Testis (tissue), 2 donors: ENCODE measurements at regions not wholly inside any gene's neighbourhood (a gene's known extent, or its start where the extent isn't known, plus 50 kb on each side); places are given as distances from the start of the nearest gene placed in this dataset.

Source experiments
- DNase-seq: peaks from one replicate; pipeline ENCODE4 v3.0.0-alpha.2; 2019
- H3K27ac ChIP-seq, 2 donors: fragments of 200-600 bp; sonication (generic); one replicate each; pipeline ENCODE4 v1.5.1; 2019
- H3K27me3 ChIP-seq: fragments of 200-600 bp; sonication (generic); one replicate; pipeline ENCODE4 v1.5.1; 2019
- H3K36me3 ChIP-seq: fragments of 200-600 bp; sonication (generic); one replicate; pipeline ENCODE4 v1.5.1; 2017; ENCODE audit warnings: low read depth; ENCODE audit errors: missing control alignments
- H3K4me1 ChIP-seq: fragments of 200-600 bp; sonication (generic); one replicate; pipeline ENCODE4 v1.5.1; 2019
- H3K4me3 ChIP-seq, 2 donors: fragments of 200-600 bp; sonication (generic); one replicate each; pipeline ENCODE4 v1.5.1; 2017 to 2019
- H3K9me3 ChIP-seq: fragments of 200-600 bp; sonication (generic); one replicate; pipeline ENCODE4 v1.5.1; 2017
- CTCF ChIP-seq, 3 experiments: fragments of 450-650 bp in 2 of 3; fragments of 200-600 bp in 1 of 3; sonication (generic) in 1 of 3; IDR thresholded peaks; one replicate each; pipeline ENCODE4 v1.5.1; 2016 to 2019; ENCODE audit warnings: antibody characterized with exemption in 3 of 3, mild to moderate bottlenecking in 2 of 3, moderate library complexity in 1 of 3
- POLR2A ChIP-seq: fragments of 450-650 bp; IDR thresholded peaks from one replicate; pipeline ENCODE4 v1.6.1; 2017; ENCODE audit warnings: antibody characterized with exemption, mild to moderate bottlenecking, moderate library complexity
- WGBS, 2 donors: methylation state at CpG; one replicate each; pipeline ENCODE4 v1.1.5; 2018; 5-methylcytosine and 5-hydroxymethylcytosine counted together
- intact Hi-C: fragments of 100-400 bp; cut with DNase I; formaldehyde crosslinking; loops from one replicate; pipeline ENCODE4 v1.15.1; 2023; ENCODE audit warnings: low total_unique reads

- WGBS, 2 donors, result 85 to 91% methylated on average over 4 of the region's 4 CpGs
- intact Hi-C loops, result no loop called here
- DNase-seq, result no peak
- H3K36me3 ChIP-seq, result no peaks in the 10 kb centered on the region
- H3K27me3 ChIP-seq, result no peaks in the 10 kb centered on the region
- H3K4me3 ChIP-seq, result no peak overlapping the region
- peaks cover 9% of the 10 kb centered on the region for H3K4me1 ChIP-seq
- TF ChIP-seq POLR2A (no peak), CTCF (IDR thresholded peaks at IDR 0.05) (no peak)
- H3K9me3 ChIP-seq, result no peaks in the 10 kb centered on the region
- no peak overlapping the region for H3K27ac ChIP-seq
Observed at GRCh38 chr2:236657801-236658200, 88.2 kb downstream of the ACKR3 start.

GRCh38 chr2:236658974-236659757 is 89.5 kb downstream of the ACKR3 start:
- no peak for DNase-seq
- intact Hi-C loops, result no loop called here
- H3K36me3 ChIP-seq, result no peaks in the 10 kb centered on the region
- H3K4me3 ChIP-seq, result no peak overlapping the region
- H3K27me3 ChIP-seq, result no peaks in the 10 kb centered on the region
- peaks cover 13% of the 10 kb centered on the region for H3K4me1 ChIP-seq
- H3K27ac ChIP-seq, result no peak overlapping the region
- no peak for TF ChIP-seq POLR2A
- TF ChIP-seq CTCF (IDR thresholded peaks at IDR 0.05), result no peak
- WGBS, 2 donors, result 86 to 93% methylated on average over 16 of the region's 16 CpGs
- no peaks in the 10 kb centered on the region for H3K9me3 ChIP-seq

GRCh38 chr2:236659758-236660150 is 90.1 kb downstream of the ACKR3 start:
- Histone ChIP-seq H3K27ac (no peak overlapping the region), H3K27me3 (no peaks in the 10 kb centered on the region), H3K36me3 (no peaks in the 10 kb centered on the region), H3K4me3 (no peak overlapping the region), H3K4me1 (peaks cover 13% of the 10 kb centered on the region), H3K9me3 (no peaks in the 10 kb centered on the region)
- DNase-seq, result no peak
- no peak for TF ChIP-seq CTCF (IDR thresholded peaks at IDR 0.05)
- no peak for TF ChIP-seq POLR2A
- intact Hi-C loops, result no loop called here
- 76 to 79% methylated on average over 5 of the region's 5 CpGs for WGBS, 2 donors

GRCh38 chr2:236661061-236661761 is 91.6 kb downstream of the ACKR3 start:
- Histone ChIP-seq H3K9me3 (no peaks in the 10 kb centered on the region), H3K4me3 (no peak overlapping the region), H3K27me3 (no peaks in the 10 kb centered on the region), H3K4me1 (peaks cover 13% of the 10 kb centered on the region), H3K27ac (no peak overlapping the region), H3K36me3 (no peaks in the 10 kb centered on the region)
- TF ChIP-seq POLR2A, result no peak
- no peak for TF ChIP-seq CTCF (IDR thresholded peaks at IDR 0.05)
- 50 to 52% methylated on average over 4 of the region's 4 CpGs for WGBS, 2 donors
- intact Hi-C loops, result no loop called here
- no peak for DNase-seq
